Mononuclear cell (primary cell): ENCODE measurements at regions not wholly inside any gene's neighbourhood (a gene's known extent, or its start where the extent isn't known, plus 50 kb on each side); places are given as distances from the start of the nearest gene placed in this dataset.
"Not testable (repeated sequence)": the region's sequence is repeated elsewhere in the genome, so short reads cannot be mapped to it uniquely, and the experiment has no call there.

Source experiments
- H3K27me3 ChIP-seq: 2 replicates; pipeline ENCODE4 v1.6.0; 2011; ENCODE audit warnings: low read length, control low read depth; ENCODE audit not compliant: insufficient read depth
- H3K4me1 ChIP-seq: 2 replicates; pipeline ENCODE4 v1.5.1; 2011; ENCODE audit warnings: mild to moderate bottlenecking, low read length, control low read depth; ENCODE audit not compliant: insufficient read depth
- H3K4me3 ChIP-seq: 2 replicates; pipeline ENCODE4 v1.5.1; 2011; ENCODE audit warnings: mild to moderate bottlenecking, low read length, moderate library complexity
- H3K9me3 ChIP-seq: 2 replicates; pipeline ENCODE4 v1.5.1; 2011; ENCODE audit warnings: low read depth, mild to moderate bottlenecking, control low read depth, low read length

GRCh38 chr13:78100486-78100885 is 181.9 kb upstream of the EDNRB start:
- H3K27me3 ChIP-seq = no peaks in the 10 kb centered on the region
- H3K9me3 ChIP-seq = no peaks in the 10 kb centered on the region
- no peak overlapping the region for H3K4me3 ChIP-seq
- H3K4me1 ChIP-seq = peaks cover 7% of the 10 kb centered on the region

GRCh38 chr13:78098249-78098648 is 179.6 kb upstream of the EDNRB start:
- no peak overlapping the region for H3K4me3 ChIP-seq
- H3K4me1 ChIP-seq = peaks cover 7% of the 10 kb centered on the region
- no peaks in the 10 kb centered on the region for H3K9me3 ChIP-seq
- H3K27me3 ChIP-seq = no peaks in the 10 kb centered on the region

- no peak overlapping the region for H3K4me3 ChIP-seq
- no peaks in the 10 kb centered on the region for H3K9me3 ChIP-seq
- H3K4me1 ChIP-seq = no peaks in the 10 kb centered on the region
- no peaks in the 10 kb centered on the region for H3K27me3 ChIP-seq
Observed at GRCh38 chr13:78096221-78096620, 177.6 kb upstream of the EDNRB start.

GRCh38 chr13:78087966-78088678 is 169.5 kb upstream of the EDNRB start:
- Histone ChIP-seq H3K27me3 (no peaks in the 10 kb centered on the region), H3K4me1 (peaks cover 8% of the 10 kb centered on the region), H3K9me3 (no peaks in the 10 kb centered on the region), H3K4me3 (no peak overlapping the region)

GRCh38 chr13:78085434-78086225 is 167.0 kb upstream of the EDNRB start:
- Histone ChIP-seq H3K27me3 (no peaks in the 10 kb centered on the region), H3K9me3 (peaks cover 18% of the 10 kb centered on the region), H3K4me3 (peak overlapping the region; percentile 2), H3K4me1 (peaks cover 8% of the 10 kb centered on the region)

- Histone ChIP-seq H3K27me3 (no peaks in the 10 kb centered on the region), H3K4me1 (peaks cover 8% of the 10 kb centered on the region), H3K9me3 (peaks cover 21% of the 10 kb centered on the region), H3K4me3 (no peak overlapping the region)
Observed at GRCh38 chr13:78084401-78084800, 165.8 kb upstream of the EDNRB start.

GRCh38 chr13:78078168-78078567 is 159.5 kb upstream of the EDNRB start:
- Histone ChIP-seq H3K4me1 (no peaks in the 10 kb centered on the region), H3K4me3 (no peak overlapping the region), H3K9me3 (peaks cover 21% of the 10 kb centered on the region), H3K27me3 (no peaks in the 10 kb centered on the region)

- Histone ChIP-seq H3K27me3 (no peaks in the 10 kb centered on the region), H3K9me3 (no peaks in the 10 kb centered on the region), H3K4me1 (no peaks in the 10 kb centered on the region), H3K4me3 (no peak overlapping the region)
Observed at GRCh38 chr13:78067290-78067689, 148.7 kb upstream of the EDNRB start.

GRCh38 chr13:78065141-78065540 is 146.5 kb upstream of the EDNRB start:
- Histone ChIP-seq H3K4me3 (no peak overlapping the region), H3K4me1 (no peaks in the 10 kb centered on the region), H3K9me3 (no peaks in the 10 kb centered on the region), H3K27me3 (no peaks in the 10 kb centered on the region)

GRCh38 chr13:78061806-78062205 is 143.2 kb upstream of the EDNRB start:
- H3K4me3 ChIP-seq = no peak overlapping the region
- no peaks in the 10 kb centered on the region for H3K4me1 ChIP-seq
- no peaks in the 10 kb centered on the region for H3K27me3 ChIP-seq
- no peaks in the 10 kb centered on the region for H3K9me3 ChIP-seq

GRCh38 chr13:78060966-78061365 is 142.3 kb upstream of the EDNRB start:
- no peaks in the 10 kb centered on the region for H3K27me3 ChIP-seq
- no peaks in the 10 kb centered on the region for H3K9me3 ChIP-seq

GRCh38 chr13:78056865-78057264 is 138.2 kb upstream of the EDNRB start:
- not testable (repeated sequence) for H3K9me3 ChIP-seq, H3K4me3 ChIP-seq, H3K27me3 ChIP-seq, H3K4me1 ChIP-seq

More at GRCh38 chr13:78060966-78061365, 142.3 kb upstream of the EDNRB start:
- Histone ChIP-seq H3K4me1 (no peaks in the 10 kb centered on the region), H3K4me3 (no peak overlapping the region)

- H3K9me3 ChIP-seq = no peaks in the 10 kb centered on the region
- H3K27me3 ChIP-seq = no peaks in the 10 kb centered on the region
- H3K4me3 ChIP-seq = no peak overlapping the region
- H3K4me1 ChIP-seq = no peaks in the 10 kb centered on the region
Observed at GRCh38 chr13:78054157-78054556, 135.5 kb upstream of the EDNRB start.

- H3K9me3 ChIP-seq = no peaks in the 10 kb centered on the region
- no peaks in the 10 kb centered on the region for H3K4me1 ChIP-seq
- no peak overlapping the region for H3K4me3 ChIP-seq
- no peaks in the 10 kb centered on the region for H3K27me3 ChIP-seq
Observed at GRCh38 chr13:78047151-78047550, 128.5 kb upstream of the EDNRB start.

- Histone ChIP-seq H3K4me3 (no peak overlapping the region), H3K27me3 (no peaks in the 10 kb centered on the region), H3K9me3 (no peaks in the 10 kb centered on the region), H3K4me1 (no peaks in the 10 kb centered on the region)
Observed at GRCh38 chr13:78046331-78046730, 127.7 kb upstream of the EDNRB start.

GRCh38 chr13:78045916-78046315 is 127.3 kb upstream of the EDNRB start:
- H3K4me1 ChIP-seq = no peaks in the 10 kb centered on the region
- no peak overlapping the region for H3K4me3 ChIP-seq
- no peaks in the 10 kb centered on the region for H3K9me3 ChIP-seq
- no peaks in the 10 kb centered on the region for H3K27me3 ChIP-seq
